Epithelial cell of proximal tubule (primary cell): ENCODE measurements at regions not wholly inside any gene's neighbourhood (a gene's known extent, or its start where the extent isn't known, plus 50 kb on each side); places are given as distances from the start of the nearest gene placed in this dataset.

ENCODE experiments used
- DNase-seq: peaks from one replicate; pipeline ENCODE4 v3.0.0-alpha.2; 2011; ENCODE audit warnings: low read depth
- H3K4me3 ChIP-seq: 2 replicates; pipeline ENCODE4 v1.5.1; 2011; ENCODE audit warnings: low read depth, mild to moderate bottlenecking, low read length
- TF ChIP-seq, protein P1 (sequence below): conservative IDR thresholded peaks from 2 replicates; pipeline ENCODE4 v1.5.1; 2012; ENCODE audit warnings: low read depth, mild to moderate bottlenecking, low read length

DNA sequence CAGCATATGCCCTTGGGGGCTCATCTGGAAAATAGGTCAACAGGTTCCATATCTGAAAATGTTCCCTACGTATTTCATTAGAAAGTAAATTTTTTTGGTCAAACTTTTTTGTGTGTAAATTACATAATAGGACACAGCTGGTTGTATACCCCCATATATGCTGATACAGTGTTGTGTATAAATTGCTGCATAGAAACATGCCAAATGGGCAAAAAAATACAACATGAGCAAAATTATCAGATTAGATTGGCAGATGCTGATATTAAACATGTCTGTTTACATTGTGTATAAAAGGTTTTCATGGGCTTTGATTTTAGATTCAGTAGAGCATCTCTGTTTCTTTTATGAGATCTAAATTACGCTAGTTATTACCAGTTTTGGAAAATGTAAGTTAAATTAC is 2223.0 kb downstream of the MAT2B start:
- no peak overlapping the region for H3K4me3 ChIP-seq
- TF ChIP-seq, protein P1, sequence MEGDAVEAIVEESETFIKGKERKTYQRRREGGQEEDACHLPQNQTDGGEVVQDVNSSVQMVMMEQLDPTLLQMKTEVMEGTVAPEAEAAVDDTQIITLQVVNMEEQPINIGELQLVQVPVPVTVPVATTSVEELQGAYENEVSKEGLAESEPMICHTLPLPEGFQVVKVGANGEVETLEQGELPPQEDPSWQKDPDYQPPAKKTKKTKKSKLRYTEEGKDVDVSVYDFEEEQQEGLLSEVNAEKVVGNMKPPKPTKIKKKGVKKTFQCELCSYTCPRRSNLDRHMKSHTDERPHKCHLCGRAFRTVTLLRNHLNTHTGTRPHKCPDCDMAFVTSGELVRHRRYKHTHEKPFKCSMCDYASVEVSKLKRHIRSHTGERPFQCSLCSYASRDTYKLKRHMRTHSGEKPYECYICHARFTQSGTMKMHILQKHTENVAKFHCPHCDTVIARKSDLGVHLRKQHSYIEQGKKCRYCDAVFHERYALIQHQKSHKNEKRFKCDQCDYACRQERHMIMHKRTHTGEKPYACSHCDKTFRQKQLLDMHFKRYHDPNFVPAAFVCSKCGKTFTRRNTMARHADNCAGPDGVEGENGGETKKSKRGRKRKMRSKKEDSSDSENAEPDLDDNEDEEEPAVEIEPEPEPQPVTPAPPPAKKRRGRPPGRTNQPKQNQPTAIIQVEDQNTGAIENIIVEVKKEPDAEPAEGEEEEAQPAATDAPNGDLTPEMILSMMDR = no peak
- DNase-seq = no peak

- H3K4me3 ChIP-seq = no peak overlapping the region
- TF ChIP-seq, protein P1 = no peak
- DNase-seq = no peak
Measured at GRCh38 chr5:165735388-165735787, 2230.0 kb downstream of the MAT2B start.

DNA sequence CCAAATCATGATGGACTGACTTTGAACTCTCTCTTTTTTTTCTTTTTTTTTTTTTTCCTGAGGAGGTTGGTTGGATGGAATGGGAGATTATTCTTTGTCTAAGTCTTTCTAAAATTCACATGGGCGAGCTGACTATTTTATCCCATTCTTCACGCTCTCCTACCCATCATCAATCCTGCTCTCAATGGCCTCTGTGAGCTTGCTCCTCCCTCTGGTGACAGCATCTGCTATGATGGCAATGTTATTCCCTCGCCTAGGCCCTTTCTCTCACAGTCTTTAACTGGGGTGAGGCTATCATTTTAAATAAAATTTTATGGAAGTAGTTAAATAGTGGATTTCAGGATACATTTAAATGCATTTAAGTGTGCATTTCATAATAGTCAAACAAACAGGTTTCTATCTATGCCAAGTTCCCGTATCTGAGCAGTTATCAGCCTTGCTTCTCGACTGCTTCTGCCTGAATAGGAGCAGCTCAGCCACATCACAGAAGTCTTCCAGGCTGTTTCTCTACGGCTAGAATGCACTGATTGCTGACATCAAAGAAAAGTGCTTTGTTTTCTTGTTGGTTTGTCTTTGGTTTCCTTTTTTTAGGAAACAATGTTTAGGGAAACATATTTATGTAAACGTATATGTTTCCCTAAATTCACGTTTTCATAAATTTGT is 2233.8 kb downstream of the MAT2B start:
- no peak for DNase-seq
- H3K4me3 ChIP-seq = no peak overlapping the region
- TF ChIP-seq, protein P1 = no peak

DNA sequence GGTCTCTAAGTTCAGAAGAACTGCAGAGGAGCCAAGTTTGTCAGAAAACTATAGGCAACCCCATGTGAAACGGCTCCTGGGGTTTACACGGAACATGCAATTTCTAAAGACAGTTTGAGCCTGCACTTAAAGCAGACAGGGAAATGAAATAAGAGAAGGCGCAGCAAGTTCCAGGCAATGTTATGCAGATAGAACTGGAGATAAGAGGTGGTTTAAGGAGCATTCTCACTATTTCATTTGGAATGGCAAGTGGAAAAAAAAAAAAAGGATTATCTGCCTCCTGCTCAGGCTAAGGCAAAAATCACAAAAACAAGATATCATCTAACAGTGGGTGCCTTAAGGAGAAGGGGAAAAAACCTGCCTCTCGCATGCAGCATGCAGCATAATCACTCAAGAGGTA is 2252.4 kb downstream of the MAT2B start:
- DNase-seq = no peak
- TF ChIP-seq, protein P1 = no peak

DNA sequence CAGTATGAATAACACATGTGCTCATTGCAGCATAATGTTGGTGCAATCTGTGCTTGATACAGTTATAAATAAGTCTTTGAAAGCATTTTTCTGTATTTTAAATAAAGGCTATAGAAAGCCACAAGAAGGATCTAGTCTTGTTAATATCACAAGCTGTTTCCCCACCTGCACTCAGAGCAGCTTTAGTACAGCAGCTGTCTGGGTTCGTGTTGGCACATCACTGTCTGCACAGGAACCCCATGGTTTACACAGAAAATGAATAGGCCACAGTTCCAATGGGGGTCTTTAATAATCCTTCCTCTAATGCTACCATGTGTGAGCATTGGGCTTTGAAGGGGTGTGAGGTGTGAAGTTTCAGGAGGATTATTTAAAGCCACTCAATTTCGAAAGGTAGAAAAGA is 2269.7 kb downstream of the MAT2B start:
- TF ChIP-seq, protein P1 = no peak
- no peak for DNase-seq
- H3K4me3 ChIP-seq = no peak overlapping the region

More for the DNA sequence above, 2252.4 kb downstream of the MAT2B start:
- no peak overlapping the region for H3K4me3 ChIP-seq

GRCh38 chr5:165779505-165779904 is 2274.1 kb downstream of the MAT2B start:
- no peak overlapping the region for H3K4me3 ChIP-seq
- DNase-seq = no peak
- TF ChIP-seq, protein P1 = no peak

DNA sequence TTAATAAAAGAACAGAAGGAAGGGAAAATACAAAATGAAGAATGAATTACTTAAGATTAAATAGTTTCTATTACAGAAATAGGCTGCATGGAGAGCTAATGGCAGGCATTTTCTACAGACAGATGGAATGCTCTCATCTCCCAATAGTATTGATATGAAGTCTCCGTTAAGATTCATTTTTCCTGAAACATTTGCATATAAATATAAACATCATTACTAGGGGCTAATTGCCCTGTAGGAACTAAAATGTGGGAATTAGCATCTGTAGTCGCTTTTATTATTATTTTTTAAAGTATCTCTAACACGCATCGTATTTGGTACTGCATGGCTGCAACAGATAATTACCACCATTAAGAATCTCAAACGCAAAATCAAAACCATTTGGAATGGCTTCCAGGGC is 2275.5 kb downstream of the MAT2B start:
- TF ChIP-seq, protein P1 = no peak
- no peak overlapping the region for H3K4me3 ChIP-seq

More for the DNA sequence above, 2275.5 kb downstream of the MAT2B start:
- DNase-seq = no peak
